ENCODE measurements at regions not wholly inside any gene's neighbourhood (a gene's known extent, or its start where the extent isn't known, plus 50 kb on each side); places are given as distances from the start of the nearest gene placed in this dataset.
"Not testable (repeated sequence)": the region's sequence is repeated elsewhere in the genome, so short reads cannot be mapped to it uniquely, and the experiment has no call there.

- FAIRE-seq: no peak
- TF ChIP-seq POLR2A (IDR thresholded peaks at IDR 0.05; ENCODE audit: low read depth, low read length): no peak
- DNase-seq (ENCODE audit: insufficient read length, low spot score): no peak
Observed at GRCh38 chr18:47719096-47719780, 211.2 kb downstream of the SMAD2 start.

GRCh38 chr18:47718646-47719045 is 211.8 kb downstream of the SMAD2 start:
- no peak for DNase-seq (ENCODE audit: insufficient read length, low spot score)
- FAIRE-seq: no peak
- TF ChIP-seq POLR2A (IDR thresholded peaks at IDR 0.05; ENCODE audit: low read depth, low read length): no peak

- no peak for TF ChIP-seq POLR2A (IDR thresholded peaks at IDR 0.05; ENCODE audit: low read depth, low read length)
- FAIRE-seq (no peak), DNase-seq (ENCODE audit: insufficient read length, low spot score) (no peak)
Observed at GRCh38 chr18:47717257-47717656, 213.2 kb downstream of the SMAD2 start.

- DNase-seq (ENCODE audit: insufficient read length, low spot score): no peak
- no peak for TF ChIP-seq POLR2A (IDR thresholded peaks at IDR 0.05; ENCODE audit: low read depth, low read length)
- no peak for FAIRE-seq
Observed at GRCh38 chr18:47716632-47717185, 213.8 kb downstream of the SMAD2 start.

GRCh38 chr18:47710451-47710850 is 220.0 kb downstream of the SMAD2 start:
- FAIRE-seq: no peak

GRCh38 chr18:47709556-47709955 is 220.9 kb downstream of the SMAD2 start:
- TF ChIP-seq POLR2A (IDR thresholded peaks at IDR 0.05; ENCODE audit: low read depth, low read length): no peak
- DNase-seq (ENCODE audit: insufficient read length, low spot score) (no peak), FAIRE-seq (no peak)

More at GRCh38 chr18:47710451-47710850, 220.0 kb downstream of the SMAD2 start:
- no peak for TF ChIP-seq POLR2A (IDR thresholded peaks at IDR 0.05; ENCODE audit: low read depth, low read length)
- DNase-seq (ENCODE audit: insufficient read length, low spot score): no peak

- no peak for TF ChIP-seq POLR2A (IDR thresholded peaks at IDR 0.05; ENCODE audit: low read depth, low read length)
- DNase-seq (ENCODE audit: insufficient read length, low spot score): no peak
- no peak for FAIRE-seq
Observed at GRCh38 chr18:47708206-47708605, 222.3 kb downstream of the SMAD2 start.

GRCh38 chr18:47701134-47701533 is 229.3 kb downstream of the SMAD2 start:
- DNase-seq (ENCODE audit: insufficient read length, low spot score): no peak
- no peak for TF ChIP-seq POLR2A (IDR thresholded peaks at IDR 0.05; ENCODE audit: low read depth, low read length)
- FAIRE-seq: no peak

- DNase-seq (ENCODE audit: insufficient read length, low spot score) (no peak), FAIRE-seq (no peak)
- TF ChIP-seq POLR2A (IDR thresholded peaks at IDR 0.05; ENCODE audit: low read depth, low read length): no peak
Observed at GRCh38 chr18:47696870-47697269, 233.6 kb downstream of the SMAD2 start.

- TF ChIP-seq POLR2A (IDR thresholded peaks at IDR 0.05; ENCODE audit: low read depth, low read length): no peak
- FAIRE-seq (no peak), DNase-seq (ENCODE audit: insufficient read length, low spot score) (no peak)
Observed at GRCh38 chr18:47691611-47692010, 238.8 kb downstream of the SMAD2 start.

GRCh38 chr18:47690778-47691177 is 239.7 kb downstream of the SMAD2 start:
- FAIRE-seq; DNase-seq (ENCODE audit: insufficient read length, low spot score): not testable (repeated sequence)

- no peak for TF ChIP-seq POLR2A (IDR thresholded peaks at IDR 0.05; ENCODE audit: low read depth, low read length)
Observed at GRCh38 chr18:47689371-47689770, 241.1 kb downstream of the SMAD2 start.

GRCh38 chr18:47686806-47687205 is 243.7 kb downstream of the SMAD2 start:
- no peak for TF ChIP-seq POLR2A (IDR thresholded peaks at IDR 0.05; ENCODE audit: low read depth, low read length)
- FAIRE-seq: no peak
- DNase-seq (ENCODE audit: insufficient read length, low spot score): no peak

More at GRCh38 chr18:47689371-47689770, 241.1 kb downstream of the SMAD2 start:
- no peak for FAIRE-seq
- DNase-seq (ENCODE audit: insufficient read length, low spot score): no peak

- TF ChIP-seq POLR2A (IDR thresholded peaks at IDR 0.05; ENCODE audit: low read depth, low read length): no peak
- no peak for DNase-seq (ENCODE audit: insufficient read length, low spot score)
- no peak for FAIRE-seq
Observed at GRCh38 chr18:47683774-47684173, 246.7 kb downstream of the SMAD2 start.

GRCh38 chr18:47682876-47683275 is 247.6 kb downstream of the SMAD2 start:
- FAIRE-seq (no peak), DNase-seq (ENCODE audit: insufficient read length, low spot score) (no peak)
- no peak for TF ChIP-seq POLR2A (IDR thresholded peaks at IDR 0.05; ENCODE audit: low read depth, low read length)

Data from H54 (cell line).